Activated CD8-positive, alpha-beta memory T cell treated with anti-CD3 and anti-CD28 coated beads, Interleukin-2, amount 50 U/mL, for 24 hours (primary cell): ENCODE measurements at regions not wholly inside any gene's neighbourhood (a gene's known extent, or its start where the extent isn't known, plus 50 kb on each side); places are given as distances from the start of the nearest gene placed in this dataset.
"Not testable (repeated sequence)": the region's sequence is repeated elsewhere in the genome, so short reads cannot be mapped to it uniquely, and the experiment has no call there.

ENCODE experiments used
- DNase-seq: peaks from one replicate; pipeline ENCODE4 v3.0.0-alpha.2; 2020; ENCODE audit errors: extremely low read depth

DNA sequence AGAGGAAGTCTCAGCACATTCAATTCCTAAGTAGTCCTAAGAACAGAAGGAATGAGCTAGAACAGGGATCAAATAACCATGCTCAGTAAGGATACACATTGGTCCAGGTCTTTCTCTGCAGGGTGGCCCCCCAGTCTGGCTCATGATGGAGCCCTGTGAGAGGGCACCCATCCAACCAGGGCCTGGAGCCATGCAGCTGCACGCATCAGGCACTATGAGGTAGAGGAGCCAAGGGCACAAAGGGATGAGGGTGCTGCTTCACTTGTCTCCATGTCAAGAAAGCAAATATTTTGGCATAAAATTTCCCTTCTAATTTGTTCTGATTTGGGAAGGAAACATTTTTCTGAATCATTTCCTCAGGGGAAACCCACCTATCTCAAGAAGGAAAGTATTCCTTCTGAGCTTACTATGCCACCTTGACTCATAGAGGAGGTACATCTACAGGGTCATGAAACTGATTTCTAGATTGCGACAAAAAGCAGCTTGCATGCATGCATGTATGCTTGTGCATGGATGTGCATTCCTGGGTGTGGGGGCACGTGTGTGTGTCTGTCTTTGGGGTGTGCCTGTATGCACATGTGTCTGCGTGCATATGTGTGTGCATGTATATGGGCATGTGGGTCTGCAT lies 600.3 kb downstream of the MID1IP1 start:
- no peak for DNase-seq

DNA sequence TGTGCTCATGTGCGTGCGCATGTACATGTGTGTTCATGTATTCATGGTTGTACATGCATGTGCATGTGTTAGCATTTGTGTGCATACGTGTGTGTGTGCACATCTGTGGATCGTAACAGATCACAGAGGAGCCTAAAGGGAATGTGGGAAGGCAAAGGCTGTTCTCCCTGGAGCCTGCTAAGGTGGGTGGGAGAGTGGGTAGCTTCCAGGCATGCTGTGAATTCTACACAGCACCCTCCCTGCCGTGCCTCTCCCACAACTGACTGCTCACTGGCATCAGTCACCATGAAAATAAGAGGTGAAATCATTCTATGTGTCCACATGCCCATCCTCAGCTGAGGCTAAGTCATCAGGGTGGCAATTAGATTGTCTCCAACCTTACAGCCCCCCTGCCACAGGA lies 600.9 kb downstream of the MID1IP1 start:
- DNase-seq = no peak

- no peak for DNase-seq
These were observed 605.5 kb downstream of the MID1IP1 start for GRCh38 chrX:39406799-39407198.

DNA sequence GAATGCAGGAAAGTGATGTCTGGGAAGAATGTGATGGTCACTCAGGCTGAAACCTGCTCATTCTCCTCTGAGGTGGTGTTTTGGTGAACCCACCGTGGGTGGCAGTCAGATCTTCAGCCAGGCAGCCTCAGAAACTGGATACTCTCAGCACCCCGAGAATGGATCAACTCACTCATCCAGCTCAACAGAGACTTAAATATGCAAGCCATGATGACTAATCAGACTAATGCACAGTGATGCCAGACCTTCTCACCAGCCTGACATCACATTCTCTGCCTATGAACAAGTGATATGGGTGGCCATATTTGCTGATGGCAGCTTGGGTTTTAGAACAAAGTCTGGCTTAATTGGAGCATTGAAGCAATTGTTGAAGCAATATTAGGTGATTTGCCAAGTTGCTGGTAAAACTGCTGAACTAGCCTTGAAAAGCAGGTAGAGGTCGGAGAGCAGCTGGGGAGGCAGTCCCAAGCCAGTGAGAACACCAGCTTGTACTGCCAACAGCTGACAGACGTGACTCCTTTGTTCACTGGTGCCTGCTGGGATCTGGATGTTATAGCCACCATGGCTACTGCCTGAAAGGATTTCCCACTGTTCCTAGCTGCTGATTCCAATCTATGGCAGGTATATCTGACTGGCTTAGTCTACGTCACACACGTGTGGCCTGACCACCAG lies 608.1 kb downstream of the MID1IP1 start:
- no peak for DNase-seq

DNA sequence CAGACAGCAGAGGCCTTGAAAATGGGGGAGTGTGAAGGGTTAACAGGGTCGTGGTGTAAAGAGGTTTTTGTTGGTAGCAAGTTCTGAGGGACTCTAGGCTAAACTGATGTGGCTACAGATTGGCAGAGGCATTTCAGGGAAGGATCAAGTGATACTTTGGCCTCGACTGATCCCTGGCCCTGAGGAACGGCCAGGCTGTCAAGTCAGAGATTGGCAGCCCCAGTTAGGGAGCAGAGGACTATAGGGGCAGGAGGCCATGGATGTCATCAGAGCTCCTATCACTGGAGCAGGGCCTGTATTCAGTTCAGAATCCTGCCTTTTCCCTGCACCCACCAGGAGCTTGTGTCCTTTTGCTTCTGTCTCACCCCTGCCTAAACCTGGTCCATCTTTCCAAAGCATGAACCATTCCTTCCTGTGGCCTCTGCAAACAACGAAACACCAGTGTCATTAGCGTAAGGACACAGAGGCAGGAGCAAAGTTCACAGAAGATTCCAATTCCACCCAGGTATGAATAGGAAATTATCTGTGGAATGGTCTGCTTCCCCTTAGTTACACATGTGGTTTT lies 613.1 kb downstream of the MID1IP1 start:
- no peak for DNase-seq

- no peak for DNase-seq
These were observed 615.4 kb downstream of the MID1IP1 start for GRCh38 chrX:39416547-39417260.

GRCh38 chrX:39418254-39418704 lies 617.0 kb downstream of the MID1IP1 start:
- DNase-seq = no peak

- no peak for DNase-seq
These were observed 617.7 kb downstream of the MID1IP1 start for GRCh38 chrX:39418731-39419638.

- DNase-seq = no peak
These were observed 619.7 kb downstream of the MID1IP1 start for GRCh38 chrX:39421006-39421405.

DNA sequence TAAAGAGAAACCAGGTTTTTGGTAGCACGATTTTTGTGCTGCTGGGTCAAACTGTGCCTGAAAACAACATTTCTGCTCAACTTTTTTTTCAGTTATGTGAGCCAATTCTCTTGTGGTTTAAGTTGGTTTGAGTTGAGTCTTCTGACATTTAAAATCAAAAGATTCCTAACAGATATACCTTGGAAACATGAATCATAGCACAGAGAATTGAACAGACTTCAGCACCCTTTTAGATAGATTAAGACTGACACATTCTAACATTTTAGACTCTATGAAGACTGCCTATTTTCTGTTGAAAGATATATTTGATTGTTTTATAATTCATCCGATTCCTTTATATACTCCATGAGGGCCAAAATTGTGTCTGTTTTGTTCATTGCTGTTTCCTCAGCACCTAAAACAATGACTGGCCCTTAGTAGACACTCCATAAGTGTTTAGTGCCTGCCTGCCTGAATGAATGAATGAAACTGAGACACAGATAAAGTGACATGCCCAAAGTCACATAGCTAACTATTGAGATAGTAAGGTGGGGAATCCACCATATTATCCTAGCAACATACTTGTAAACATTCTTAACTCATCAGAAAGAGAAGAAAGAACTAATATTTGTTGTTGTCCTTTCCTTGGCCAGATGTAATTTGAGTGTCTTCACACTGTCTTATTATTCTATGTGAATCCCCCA lies 624.0 kb downstream of the MID1IP1 start:
- DNase-seq = no peak

GRCh38 chrX:39426101-39426500 lies 624.8 kb downstream of the MID1IP1 start:
- no peak for DNase-seq

GRCh38 chrX:39427492-39427891 lies 626.2 kb downstream of the MID1IP1 start:
- no peak for DNase-seq

DNA sequence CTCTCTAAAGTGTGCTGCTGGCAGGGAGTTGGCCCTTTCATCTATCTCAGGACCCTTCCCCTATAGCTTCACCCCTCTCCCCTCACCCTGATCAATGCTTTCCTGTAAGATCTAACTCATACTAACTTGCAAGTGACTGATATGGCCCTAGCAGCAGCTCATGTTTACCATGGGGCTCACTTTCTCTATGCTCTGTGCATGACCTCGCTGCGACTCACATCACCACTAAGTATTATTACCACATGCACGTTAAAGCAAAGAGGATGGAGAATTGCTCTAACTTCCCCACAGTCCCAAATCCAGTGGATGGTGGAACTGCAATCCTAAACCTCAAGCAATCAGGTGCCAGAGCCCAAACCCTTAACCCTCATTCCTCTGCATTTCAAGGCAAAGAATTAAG lies 626.6 kb downstream of the MID1IP1 start:
- DNase-seq = peak; percentile 15

DNA sequence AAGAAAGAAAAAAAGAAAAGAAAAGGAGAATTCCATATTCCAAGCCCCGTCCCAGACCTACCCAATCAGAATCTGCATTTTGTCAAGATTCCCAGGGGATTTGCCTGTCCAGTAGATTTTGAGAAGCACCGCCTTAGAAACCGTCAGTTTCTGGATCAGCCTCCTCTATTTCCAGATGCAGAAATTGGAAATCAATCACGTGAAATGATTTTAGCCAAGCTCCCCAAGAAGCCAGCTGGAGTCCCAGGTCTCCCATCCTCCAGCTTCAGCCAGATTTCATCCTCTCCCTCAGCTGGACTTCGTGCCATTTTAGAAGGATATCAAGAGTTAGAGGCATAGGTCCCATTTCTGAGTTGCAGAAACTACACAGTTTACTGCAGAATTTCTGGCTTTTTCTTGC lies 629.3 kb downstream of the MID1IP1 start:
- DNase-seq = no peak

GRCh38 chrX:39431893-39432292 lies 630.6 kb downstream of the MID1IP1 start:
- DNase-seq = no peak

- DNase-seq = not testable (repeated sequence)
These were observed 633.4 kb downstream of the MID1IP1 start for GRCh38 chrX:39434671-39435070.

DNA sequence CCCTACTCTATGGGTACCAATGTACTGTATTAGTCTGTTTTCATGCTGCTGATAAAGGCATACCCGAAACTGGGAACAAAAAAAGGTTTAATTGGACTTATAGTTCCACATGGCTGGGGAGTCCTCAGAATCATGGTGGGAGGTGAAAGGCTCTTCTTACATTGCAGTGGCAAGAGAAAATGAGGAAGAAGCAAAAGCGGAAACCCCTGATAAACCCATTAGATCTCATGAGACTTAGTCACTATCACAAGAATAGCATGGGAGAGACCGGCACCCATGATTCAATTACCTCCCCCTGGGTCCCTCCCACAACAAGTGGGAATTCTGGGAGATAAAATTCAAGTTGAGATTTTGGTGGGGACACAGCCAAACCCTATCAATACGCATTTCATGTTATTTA lies 635.3 kb downstream of the MID1IP1 start:
- not testable (repeated sequence) for DNase-seq

DNA sequence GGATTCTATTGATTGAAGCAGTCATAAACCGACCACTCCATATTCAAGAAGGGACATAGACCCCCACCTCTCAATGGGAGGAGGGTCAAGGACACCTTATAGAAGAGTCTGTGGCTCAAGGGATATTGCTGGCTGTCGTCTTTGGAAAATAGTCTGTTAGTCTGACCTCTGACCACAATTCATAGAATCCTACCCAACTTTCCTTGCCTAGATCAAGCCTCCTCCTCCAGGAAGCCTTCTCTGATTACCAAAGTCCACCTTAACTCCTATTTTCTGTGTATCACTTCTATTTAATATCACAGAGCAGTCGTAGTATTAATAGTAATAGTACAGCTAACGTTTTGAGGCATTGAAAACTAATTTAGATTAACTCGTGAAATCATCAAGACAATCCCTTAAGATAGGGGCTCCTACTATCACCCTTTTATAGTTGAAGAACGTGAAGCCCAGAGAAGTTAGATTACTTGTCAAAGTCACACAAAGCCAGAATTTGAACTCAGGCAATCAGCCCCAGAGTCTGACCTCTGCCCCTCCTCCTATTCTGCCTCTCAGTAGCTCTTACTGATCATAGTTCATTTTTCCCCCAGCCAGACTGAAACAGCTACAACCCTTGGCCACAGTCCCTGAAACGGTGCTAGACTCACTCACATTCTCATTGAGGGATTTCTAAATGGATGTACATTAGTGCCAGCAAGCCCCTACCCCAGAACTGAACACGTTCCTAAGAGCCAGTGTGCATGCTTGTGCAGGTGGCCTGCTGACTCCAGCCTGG lies 636.6 kb downstream of the MID1IP1 start:
- no peak for DNase-seq

GRCh38 chrX:39438603-39439602 lies 637.6 kb downstream of the MID1IP1 start:
- no peak for DNase-seq
